OCI-LY1 (cell line): ENCODE measurements at regions not wholly inside any gene's neighbourhood (a gene's known extent, or its start where the extent isn't known, plus 50 kb on each side); places are given as distances from the start of the nearest gene placed in this dataset.
A peak's percentile ranks its signal among the peaks of the same experiment; 100 is the strongest.

ENCODE experiments used
- H2AFZ ChIP-seq: fragments of 200-600 bp; sonication (generic), shearing (Covaris generic); 2 replicates; pipeline ENCODE4 v1.6.0; 2014; ENCODE audit warnings: antibody characterized with exemption, mild to moderate bottlenecking, low read length
- H3F3A ChIP-seq: fragments of 200-600 bp; sonication (generic), shearing (Covaris generic); 2 replicates; pipeline ENCODE4 v1.6.0; 2014; ENCODE audit warnings: mild to moderate bottlenecking, antibody characterized with exemption, low read length, moderate library complexity; ENCODE audit not compliant: insufficient read depth
- H3K27ac ChIP-seq: fragments of 200-600 bp; sonication (generic); 2 replicates; pipeline ENCODE4 v1.5.1; 2014; ENCODE audit warnings: low read length, mixed run types, mild to moderate bottlenecking, low read depth; ENCODE audit not compliant: poor library complexity, severe bottlenecking
- H3K27me3 ChIP-seq: fragments of 200-600 bp; sonication (generic); 2 replicates; pipeline ENCODE4 v1.6.0; 2014; ENCODE audit warnings: antibody characterized with exemption, mild to moderate bottlenecking, low read length, moderate library complexity; ENCODE audit not compliant: insufficient read depth
- H3K36me3 ChIP-seq: fragments of 200-600 bp; sonication (generic); 2 replicates; pipeline ENCODE4 v1.6.1; 2014; ENCODE audit warnings: mild to moderate bottlenecking, antibody characterized with exemption, low read length, moderate library complexity, mixed read lengths; ENCODE audit not compliant: insufficient read depth
- H3K4me1 ChIP-seq: fragments of 200-600 bp; sonication (generic); 2 replicates; pipeline ENCODE4 v1.5.1; 2014; ENCODE audit warnings: mild to moderate bottlenecking, low read length, moderate library complexity; ENCODE audit not compliant: insufficient read depth, severe bottlenecking
- H3K4me2 ChIP-seq: fragments of 200-600 bp; sonication (generic), shearing (Covaris generic); 2 replicates; pipeline ENCODE4 v1.6.1; 2014; ENCODE audit warnings: low read length
- H3K4me3 ChIP-seq: fragments of 200-600 bp; sonication (generic); 2 replicates; pipeline ENCODE4 v1.5.1; 2014; ENCODE audit warnings: low read length, low read depth, mild to moderate bottlenecking, mixed read lengths; ENCODE audit not compliant: poor library complexity, severe bottlenecking
- H3K79me2 ChIP-seq: fragments of 200-600 bp; shearing (Covaris generic); 2 replicates; pipeline ENCODE4 v1.6.1; 2016; ENCODE audit warnings: mixed run types, low read length, mixed read lengths; ENCODE audit not compliant: insufficient read depth
- H3K9ac ChIP-seq: fragments of 200-600 bp; sonication (generic), shearing (Covaris generic); 2 replicates; pipeline ENCODE4 v1.6.1; 2014; ENCODE audit warnings: mild to moderate bottlenecking, low read length, mixed read lengths
- H3K9me2 ChIP-seq: fragments of 200-600 bp; sonication (generic), shearing (Covaris generic); 2 replicates; pipeline ENCODE4 v1.6.1; 2014; ENCODE audit warnings: low read depth, mild to moderate bottlenecking, low read length, mixed read lengths
- H3K9me3 ChIP-seq: fragments of 200-600 bp; shearing (Covaris generic); 2 replicates; pipeline ENCODE4 v1.6.1; 2014; ENCODE audit warnings: low read length, mixed read lengths
- H4K20me1 ChIP-seq: fragments of 200-600 bp; sonication (generic), shearing (Covaris generic); 2 replicates; pipeline ENCODE4 v1.6.0; 2016; ENCODE audit warnings: mild to moderate bottlenecking, low read length; ENCODE audit not compliant: insufficient read depth
- CTCF ChIP-seq: fragments of 200-600 bp; sonication (generic), shearing (Covaris generic); IDR thresholded peaks from 2 replicates; pipeline ENCODE4 v1.5.1; 2017; ENCODE audit warnings: mild to moderate bottlenecking, antibody characterized with exemption, low read length, moderate library complexity, mixed read lengths
- EZH2 ChIP-seq: fragments of 200-600 bp; sonication (generic), shearing (Covaris generic); IDR thresholded peaks from 2 replicates; pipeline ENCODE4 v1.8.0; 2017; ENCODE audit warnings: borderline replicate concordance, mixed run types, mild to moderate bottlenecking, antibody characterized with exemption, low read length, moderate library complexity, mixed read lengths

DNA sequence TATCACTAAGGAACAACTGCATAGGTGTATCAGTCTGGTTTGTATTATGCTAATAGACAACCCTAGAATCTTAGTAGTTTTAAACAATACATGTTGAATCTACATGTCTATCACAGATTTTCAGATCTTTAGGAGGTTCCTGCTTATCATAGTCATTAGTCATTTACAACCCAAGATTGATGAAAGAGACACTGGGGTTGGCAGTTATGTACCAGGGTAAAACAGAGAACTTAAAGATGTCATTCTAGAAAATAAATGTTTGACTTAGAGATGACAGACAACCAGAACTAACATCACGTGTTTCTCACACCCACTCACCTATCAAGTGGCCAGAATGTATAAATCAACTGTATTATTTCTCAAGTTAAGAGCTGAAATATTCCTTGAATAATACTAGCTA is 181.9 kb downstream of the PABPC4L start:
- Histone ChIP-seq H3K9me2 (no peaks in the 10 kb centered on the region), H3K79me2 (no peaks in the 10 kb centered on the region), H3K4me3 (no peak overlapping the region), H3K27me3 (no peaks in the 10 kb centered on the region), H3F3A (no peaks in the 10 kb centered on the region), H3K36me3 (no peaks in the 10 kb centered on the region), H4K20me1 (no peaks in the 10 kb centered on the region), H3K27ac (no peak overlapping the region), H3K9me3 (no peaks in the 10 kb centered on the region), H2AFZ (peak overlapping the region; percentile 42; the same call in 1 of the 2 replicates), H3K9ac (no peak overlapping the region), H3K4me2 (no peak overlapping the region), H3K4me1 (no peaks in the 10 kb centered on the region)
- TF ChIP-seq EZH2 (no peak), CTCF (no peak)

DNA sequence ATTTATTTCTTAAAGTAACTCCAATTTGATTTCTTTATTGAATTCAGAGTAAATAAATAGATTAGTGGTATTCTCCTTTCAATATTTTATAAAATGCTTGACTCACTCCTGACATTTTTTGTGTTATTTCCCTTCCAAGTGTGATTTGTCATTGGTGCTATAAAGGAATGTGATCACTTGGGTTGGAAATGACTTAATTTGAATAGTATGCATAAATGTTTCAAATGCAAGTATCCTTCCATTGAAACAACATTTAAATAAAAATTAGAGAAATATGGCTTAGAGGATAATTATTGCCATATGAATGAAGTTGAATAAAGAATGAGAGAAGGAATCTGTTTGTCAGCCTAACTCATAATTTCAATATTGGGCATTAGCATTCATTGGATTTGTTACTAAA is 182.7 kb downstream of the PABPC4L start:
- H3K4me1 ChIP-seq: no peaks in the 10 kb centered on the region
- TF ChIP-seq CTCF: no peak
- TF ChIP-seq EZH2: no peak

DNA sequence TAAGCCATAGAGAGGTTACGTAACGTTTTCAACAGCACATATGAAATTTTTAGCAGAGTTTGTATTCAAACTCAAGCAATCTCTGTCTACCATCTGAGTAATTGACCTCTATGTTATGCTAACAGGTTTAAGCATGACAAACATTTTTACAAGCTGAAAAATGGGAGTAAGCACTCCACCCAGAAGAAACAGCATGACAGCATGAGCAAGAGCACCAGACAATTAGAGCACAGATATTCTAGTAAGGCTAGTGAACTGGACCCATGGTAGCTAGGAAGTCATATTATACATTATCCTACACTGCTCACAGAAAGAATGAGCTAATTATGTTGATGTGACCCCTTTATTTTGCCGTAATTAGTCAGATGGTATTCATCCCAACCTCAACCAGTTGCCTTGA is 200.5 kb downstream of the PABPC4L start:
- Histone ChIP-seq H3F3A (no peaks in the 10 kb centered on the region), H3K27ac (no peak overlapping the region), H3K9me3 (no peaks in the 10 kb centered on the region), H3K9ac (no peak overlapping the region), H3K9me2 (no peaks in the 10 kb centered on the region), H4K20me1 (no peaks in the 10 kb centered on the region), H3K36me3 (no peaks in the 10 kb centered on the region), H3K4me3 (no peak overlapping the region), H3K4me1 (no peaks in the 10 kb centered on the region), H3K4me2 (no peak overlapping the region), H2AFZ (no peak overlapping the region), H3K27me3 (no peaks in the 10 kb centered on the region), H3K79me2 (no peaks in the 10 kb centered on the region)
- TF ChIP-seq CTCF: no peak
- TF ChIP-seq EZH2: no peak

More for the DNA sequence above, 182.7 kb downstream of the PABPC4L start:
- Histone ChIP-seq H3K27me3 (no peaks in the 10 kb centered on the region), H3K4me3 (no peak overlapping the region), H3F3A (no peaks in the 10 kb centered on the region), H3K4me2 (no peak overlapping the region), H3K36me3 (no peaks in the 10 kb centered on the region), H3K9me2 (no peaks in the 10 kb centered on the region), H4K20me1 (no peaks in the 10 kb centered on the region), H3K9ac (no peak overlapping the region), H2AFZ (no peak overlapping the region), H3K27ac (no peak overlapping the region), H3K79me2 (no peaks in the 10 kb centered on the region), H3K9me3 (no peaks in the 10 kb centered on the region)
